ENCODE measurements at regions not wholly inside any gene's neighbourhood (a gene's known extent, or its start where the extent isn't known, plus 50 kb on each side); places are given as distances from the start of the nearest gene placed in this dataset.

GRCh38 chr11:134785660-134786284, 373.7 kb upstream of the B3GAT1 start:
- TF ChIP-seq, protein P1, sequence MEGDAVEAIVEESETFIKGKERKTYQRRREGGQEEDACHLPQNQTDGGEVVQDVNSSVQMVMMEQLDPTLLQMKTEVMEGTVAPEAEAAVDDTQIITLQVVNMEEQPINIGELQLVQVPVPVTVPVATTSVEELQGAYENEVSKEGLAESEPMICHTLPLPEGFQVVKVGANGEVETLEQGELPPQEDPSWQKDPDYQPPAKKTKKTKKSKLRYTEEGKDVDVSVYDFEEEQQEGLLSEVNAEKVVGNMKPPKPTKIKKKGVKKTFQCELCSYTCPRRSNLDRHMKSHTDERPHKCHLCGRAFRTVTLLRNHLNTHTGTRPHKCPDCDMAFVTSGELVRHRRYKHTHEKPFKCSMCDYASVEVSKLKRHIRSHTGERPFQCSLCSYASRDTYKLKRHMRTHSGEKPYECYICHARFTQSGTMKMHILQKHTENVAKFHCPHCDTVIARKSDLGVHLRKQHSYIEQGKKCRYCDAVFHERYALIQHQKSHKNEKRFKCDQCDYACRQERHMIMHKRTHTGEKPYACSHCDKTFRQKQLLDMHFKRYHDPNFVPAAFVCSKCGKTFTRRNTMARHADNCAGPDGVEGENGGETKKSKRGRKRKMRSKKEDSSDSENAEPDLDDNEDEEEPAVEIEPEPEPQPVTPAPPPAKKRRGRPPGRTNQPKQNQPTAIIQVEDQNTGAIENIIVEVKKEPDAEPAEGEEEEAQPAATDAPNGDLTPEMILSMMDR (IDR thresholded peaks at IDR 0.05): no peak
- TF ChIP-seq POLR2A (IDR thresholded peaks at IDR 0.05) (no peak), POLR2AphosphoS5 (IDR thresholded peaks at IDR 0.05; ENCODE audit: insufficient read depth in 1 of 2, low read depth in 1 of 2) (no peak)
